Transverse colon (tissue), 4 donors: ENCODE measurements at regions not wholly inside any gene's neighbourhood (a gene's known extent, or its start where the extent isn't known, plus 50 kb on each side); places are given as distances from the start of the nearest gene placed in this dataset.

Experiments
- DNase-seq: peaks from one replicate; pipeline ENCODE4 v3.0.0-alpha.2; 2019
- H3K27ac ChIP-seq, 4 donors: fragments of 200-600 bp; sonication (generic); 2 replicates each; pipeline ENCODE4 v1.5.1; 2016 to 2018; ENCODE audit warnings: inconsistent platforms in 4 of 4
- H3K27me3 ChIP-seq: fragments of 200-600 bp; sonication (generic); 2 replicates; pipeline ENCODE4 v1.5.1; 2017; ENCODE audit warnings: inconsistent platforms
- H3K36me3 ChIP-seq, 4 donors: fragments of 200-600 bp; sonication (generic); 2 replicates each; pipeline ENCODE4 v1.5.1; 2017 to 2019; ENCODE audit warnings: inconsistent platforms in 4 of 4
- H3K4me1 ChIP-seq, 4 donors: fragments of 200-600 bp; sonication (generic); 2 replicates each; pipeline ENCODE4 v1.5.1; 2017 to 2020; ENCODE audit warnings: inconsistent platforms in 4 of 4
- H3K4me3 ChIP-seq, 4 donors: fragments of 200-600 bp; sonication (generic); 1 replicate in 1 of 4; 2 replicates in 3 of 4; pipeline versions ENCODE4 v1.5.1 to v1.6.1; 2017 to 2019; ENCODE audit warnings: inconsistent platforms in 4 of 4
- H3K9me3 ChIP-seq, 2 donors: fragments of 200-600 bp; sonication (generic); 2 replicates each; pipeline ENCODE4 v1.5.1; 2017 to 2019; ENCODE audit warnings: inconsistent platforms in 2 of 2
- CTCF ChIP-seq, 5 experiments: fragments of 200-600 bp in 3 of 5; fragments of 450-650 bp in 2 of 5; sonication (generic) in 3 of 5; IDR thresholded peaks; 1 replicate in 2 of 5; 2 replicates in 3 of 5; pipeline ENCODE4 v1.5.1; 2016 to 2017; ENCODE audit warnings: antibody characterized with exemption in 5 of 5, inconsistent platforms in 3 of 5, mild to moderate bottlenecking in 2 of 5, moderate library complexity in 1 of 5
- EP300 ChIP-seq: sonication (generic); formaldehyde crosslinking; IDR thresholded peaks from one replicate; pipeline ENCODE4 v1.6.1; 2017; ENCODE audit warnings: antibody characterized with exemption, low read depth
- POLR2A ChIP-seq: fragments of 450-650 bp; IDR thresholded peaks from one replicate; pipeline ENCODE4 v1.6.1; 2016; ENCODE audit warnings: antibody characterized with exemption, mild to moderate bottlenecking, moderate library complexity
- POLR2AphosphoS5 ChIP-seq, 3 donors: sonication (generic); formaldehyde crosslinking; IDR thresholded peaks; one replicate each; pipeline ENCODE4 v1.6.1; 2016; ENCODE audit warnings: antibody characterized with exemption in 3 of 3
- WGBS, 2 donors: methylation state at CpG; one replicate each; pipeline ENCODE4 v1.1.5; 2018; ENCODE audit warnings: low coverage in 1 of 2; 5-methylcytosine and 5-hydroxymethylcytosine counted together
- in situ Hi-C, 4 donors: fragments of 200-750 bp; cut with MboI; loops; one replicate each; pipeline versions ENCODE4 v1.15.0 to v1.15.1; 2017; ENCODE audit warnings: low sequenced_read_pairs in 3 of 4, low pct_ligation_motif_present in 1 of 4, low pct_unique_long_range_greater_than_20kb in 1 of 4
- intact Hi-C: fragments of 100-400 bp; cut with DNase I; formaldehyde crosslinking; loops from one replicate; pipeline ENCODE4 v1.15.1; 2023; ENCODE audit warnings: low total_unique reads

GRCh38 chr18:8499810-8500675 is 109.2 kb upstream of the RAB12 start:
- DNase-seq: no peak
- H3K27me3 ChIP-seq: no peaks in the 10 kb centered on the region
- TF ChIP-seq POLR2A: no peak
- H3K27ac ChIP-seq: no peak overlapping the region
- no peaks in the 10 kb centered on the region for H3K9me3 ChIP-seq
- intact Hi-C loops (no loop called here), in situ Hi-C loops (loop anchor here in 3 of 4 donors (25.0 kb wide), 2 partner anchors 487 to 1238 kb away; no protein-coding TSS in a partner anchor)
- no peaks in the 10 kb centered on the region for H3K36me3 ChIP-seq
- 60 to 70% methylated on average over 1 to 8 of the region's 8 CpGs for WGBS, 2 donors
- H3K4me1 ChIP-seq: peaks cover 0 to 4% (median 1%) of the 10 kb centered on the region in 4 donors
- H3K4me3 ChIP-seq: no peak overlapping the region

GRCh38 chr18:8501044-8501443 is 108.2 kb upstream of the RAB12 start:
- TF ChIP-seq POLR2AphosphoS5 (IDR thresholded peaks at IDR 0.05) (peak in 1 of 3 donors; percentile 86), POLR2A (no peak)
- intact Hi-C loops (no loop called here), in situ Hi-C loops (no loop called here)
- Histone ChIP-seq H3K4me1 (peaks cover 0 to 4% (median 1%) of the 10 kb centered on the region in 4 donors), H3K9me3 (no peaks in the 10 kb centered on the region), H3K27ac (no peak overlapping the region), H3K4me3 (no peak overlapping the region), H3K27me3 (no peaks in the 10 kb centered on the region), H3K36me3 (no peaks in the 10 kb centered on the region)
- WGBS, 2 donors: 46% methylated on average over 12 of the region's 12 CpGs; no CpG with 5 or more reads in 1 of the 2 donors
- DNase-seq: no peak

GRCh38 chr18:8503248-8503647 is 106.0 kb upstream of the RAB12 start:
- WGBS, 2 donors: 63 to 67% methylated on average over 1 of the region's 1 CpG
- Histone ChIP-seq H3K4me3 (no peak overlapping the region), H3K9me3 (no peaks in the 10 kb centered on the region), H3K27ac (no peak overlapping the region), H3K4me1 (peaks cover 0 to 4% (median 1%) of the 10 kb centered on the region in 4 donors), H3K27me3 (no peaks in the 10 kb centered on the region), H3K36me3 (no peaks in the 10 kb centered on the region)
- in situ Hi-C loops (no loop called here), intact Hi-C loops (no loop called here)
- DNase-seq: no peak
- no peak for TF ChIP-seq POLR2AphosphoS5 (IDR thresholded peaks at IDR 0.05)
- no peak for TF ChIP-seq EP300
- TF ChIP-seq POLR2A: no peak
- no peak for TF ChIP-seq CTCF (IDR thresholded peaks at IDR 0.05)

- WGBS, 2 donors: 64% methylated on average over 3 of the region's 3 CpGs; no CpG with 5 or more reads in 1 of the 2 donors
- TF ChIP-seq POLR2AphosphoS5 (IDR thresholded peaks at IDR 0.05) (no peak), CTCF (IDR thresholded peaks at IDR 0.05) (no peak), EP300 (no peak), POLR2A (no peak)
- in situ Hi-C loops: no loop called here
- Histone ChIP-seq H3K36me3 (no peaks in the 10 kb centered on the region), H3K27ac (no peak overlapping the region), H3K9me3 (no peaks in the 10 kb centered on the region), H3K4me3 (no peak overlapping the region), H3K4me1 (peaks cover 0 to 4% (median 1%) of the 10 kb centered on the region in 4 donors), H3K27me3 (no peaks in the 10 kb centered on the region)
- DNase-seq: no peak
- intact Hi-C loops: no loop called here
Observed at GRCh38 chr18:8504424-8504823, 104.8 kb upstream of the RAB12 start.

- TF ChIP-seq POLR2A (no peak), CTCF (IDR thresholded peaks at IDR 0.05) (no peak), EP300 (no peak), POLR2AphosphoS5 (IDR thresholded peaks at IDR 0.05) (no peak)
- Histone ChIP-seq H3K4me1 (peaks cover 0 to 4% (median 1%) of the 10 kb centered on the region in 4 donors), H3K9me3 (no peaks in the 10 kb centered on the region), H3K36me3 (no peaks in the 10 kb centered on the region), H3K4me3 (no peak overlapping the region), H3K27me3 (no peaks in the 10 kb centered on the region), H3K27ac (no peak overlapping the region)
- 80% methylated on average over 9 of the region's 9 CpGs; no CpG with 5 or more reads in 1 of the 2 donors for WGBS, 2 donors
- in situ Hi-C loops (no loop called here), intact Hi-C loops (no loop called here)
- DNase-seq: no peak
Observed at GRCh38 chr18:8504880-8505435, 104.3 kb upstream of the RAB12 start.
